Ishikawa (cell line): ENCODE measurements at regions not wholly inside any gene's neighbourhood (a gene's known extent, or its start where the extent isn't known, plus 50 kb on each side); places are given as distances from the start of the nearest gene placed in this dataset.

Source experiments
- EGR1 ChIP-seq: IDR thresholded peaks from 2 replicates; pipeline ENCODE4 v1.6.1; 2012
- EP300 ChIP-seq: IDR thresholded peaks from 2 replicates; pipeline ENCODE4 v1.6.1; 2012; ENCODE audit warnings: borderline replicate concordance
- NFIC ChIP-seq: IDR thresholded peaks from 2 replicates; pipeline ENCODE4 v1.6.1; 2012
- RAD21 ChIP-seq: IDR thresholded peaks from 2 replicates; pipeline ENCODE4 v1.6.1; 2012; ENCODE audit warnings: low read depth
- REST ChIP-seq: IDR thresholded peaks from 2 replicates; pipeline ENCODE4 v1.6.1; 2012; ENCODE audit warnings: low read depth, mild to moderate bottlenecking
- TAF1 ChIP-seq: IDR thresholded peaks from 2 replicates; pipeline ENCODE4 v1.6.1; 2012; ENCODE audit warnings: low read depth, mild to moderate bottlenecking
- TCF12 ChIP-seq: IDR thresholded peaks from 2 replicates; pipeline ENCODE4 v1.6.1; 2012; ENCODE audit warnings: low read depth
- ZBTB7A ChIP-seq: IDR thresholded peaks from 2 replicates; pipeline ENCODE4 v1.6.1; 2012; ENCODE audit warnings: low read depth

DNA sequence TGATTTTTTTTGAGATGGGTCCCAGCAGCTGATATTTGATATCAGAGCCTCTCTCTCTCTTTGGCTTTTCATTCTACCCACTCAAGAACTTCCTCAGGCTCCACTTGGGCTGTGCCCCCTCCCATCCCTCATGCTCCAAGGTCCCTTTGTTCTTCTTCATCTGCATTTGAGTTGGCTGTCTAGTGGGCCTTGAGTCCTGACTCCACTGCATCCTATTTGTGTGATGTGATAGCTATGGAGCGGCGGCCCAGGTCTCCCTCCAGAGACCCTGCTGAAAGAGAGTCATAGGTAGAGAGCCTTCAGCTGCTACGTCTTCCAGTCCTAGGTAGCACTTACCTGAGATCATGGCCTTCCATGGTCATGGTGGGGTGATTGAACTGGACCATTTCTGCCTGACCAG lies 123.1 kb upstream of the VRK1 start:
- no peak for TF ChIP-seq EP300
- no peak for TF ChIP-seq RAD21
- TF ChIP-seq EGR1, result no peak
- no peak for TF ChIP-seq TAF1
- no peak for TF ChIP-seq TCF12
- no peak for TF ChIP-seq ZBTB7A
- TF ChIP-seq REST, result no peak
- TF ChIP-seq NFIC, result no peak
